ENCODE measurements at regions not wholly inside any gene's neighbourhood (a gene's known extent, or its start where the extent isn't known, plus 50 kb on each side); places are given as distances from the start of the nearest gene placed in this dataset.

GRCh38 chr12:125683748-125684381 lies 618.6 kb downstream of the AACS start:
- Histone ChIP-seq H3K9me3 (ENCODE audit: low read depth, low read length) (peaks cover 5% of the 10 kb centered on the region), H3K27ac (ENCODE audit: low read depth, low read length) (no peak overlapping the region), H3K36me3 (ENCODE audit: insufficient read depth, low read length) (no peaks in the 10 kb centered on the region), H4K20me1 (ENCODE audit: insufficient read depth, low read length) (no peaks in the 10 kb centered on the region), H3K4me1 (ENCODE audit: insufficient read depth, low read length) (no peaks in the 10 kb centered on the region), H3K4me3 (ENCODE audit: insufficient read depth, low read length) (no peak overlapping the region), H2AFZ (ENCODE audit: low read length) (no peak overlapping the region), H3K27me3 (ENCODE audit: insufficient read depth, low read length) (no peaks in the 10 kb centered on the region), H3K79me2 (ENCODE audit: insufficient read depth, low read length) (no peaks in the 10 kb centered on the region), H3K4me2 (ENCODE audit: insufficient read depth, low read length) (no peak overlapping the region)
- no peak for DNase-seq (ENCODE audit: insufficient read length, low spot score, missing footprints)
- TF ChIP-seq, protein P1, sequence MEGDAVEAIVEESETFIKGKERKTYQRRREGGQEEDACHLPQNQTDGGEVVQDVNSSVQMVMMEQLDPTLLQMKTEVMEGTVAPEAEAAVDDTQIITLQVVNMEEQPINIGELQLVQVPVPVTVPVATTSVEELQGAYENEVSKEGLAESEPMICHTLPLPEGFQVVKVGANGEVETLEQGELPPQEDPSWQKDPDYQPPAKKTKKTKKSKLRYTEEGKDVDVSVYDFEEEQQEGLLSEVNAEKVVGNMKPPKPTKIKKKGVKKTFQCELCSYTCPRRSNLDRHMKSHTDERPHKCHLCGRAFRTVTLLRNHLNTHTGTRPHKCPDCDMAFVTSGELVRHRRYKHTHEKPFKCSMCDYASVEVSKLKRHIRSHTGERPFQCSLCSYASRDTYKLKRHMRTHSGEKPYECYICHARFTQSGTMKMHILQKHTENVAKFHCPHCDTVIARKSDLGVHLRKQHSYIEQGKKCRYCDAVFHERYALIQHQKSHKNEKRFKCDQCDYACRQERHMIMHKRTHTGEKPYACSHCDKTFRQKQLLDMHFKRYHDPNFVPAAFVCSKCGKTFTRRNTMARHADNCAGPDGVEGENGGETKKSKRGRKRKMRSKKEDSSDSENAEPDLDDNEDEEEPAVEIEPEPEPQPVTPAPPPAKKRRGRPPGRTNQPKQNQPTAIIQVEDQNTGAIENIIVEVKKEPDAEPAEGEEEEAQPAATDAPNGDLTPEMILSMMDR (IDR thresholded peaks at IDR 0.05; ENCODE audit: extremely low read depth, low read depth, low read length) = no peak

GRCh38 chr12:125684968-125685790 lies 619.9 kb downstream of the AACS start:
- no peak overlapping the region for H2AFZ ChIP-seq (ENCODE audit: low read length)
- no peaks in the 10 kb centered on the region for H3K36me3 ChIP-seq (ENCODE audit: insufficient read depth, low read length)
- peaks cover 5% of the 10 kb centered on the region for H3K9me3 ChIP-seq (ENCODE audit: low read depth, low read length)
- DNase-seq (ENCODE audit: insufficient read length, low spot score, missing footprints) = peak; percentile 69
- H3K4me1 ChIP-seq (ENCODE audit: insufficient read depth, low read length) = no peaks in the 10 kb centered on the region
- no peaks in the 10 kb centered on the region for H3K79me2 ChIP-seq (ENCODE audit: insufficient read depth, low read length)
- H3K27ac ChIP-seq (ENCODE audit: low read depth, low read length) = no peak overlapping the region
- no peaks in the 10 kb centered on the region for H3K27me3 ChIP-seq (ENCODE audit: insufficient read depth, low read length)
- no peak overlapping the region for H3K4me3 ChIP-seq (ENCODE audit: insufficient read depth, low read length)
- H4K20me1 ChIP-seq (ENCODE audit: insufficient read depth, low read length) = no peaks in the 10 kb centered on the region
- H3K4me2 ChIP-seq (ENCODE audit: insufficient read depth, low read length) = no peak overlapping the region
- TF ChIP-seq, protein P1 (IDR thresholded peaks at IDR 0.05; ENCODE audit: extremely low read depth, low read depth, low read length) = no peak

DNA sequence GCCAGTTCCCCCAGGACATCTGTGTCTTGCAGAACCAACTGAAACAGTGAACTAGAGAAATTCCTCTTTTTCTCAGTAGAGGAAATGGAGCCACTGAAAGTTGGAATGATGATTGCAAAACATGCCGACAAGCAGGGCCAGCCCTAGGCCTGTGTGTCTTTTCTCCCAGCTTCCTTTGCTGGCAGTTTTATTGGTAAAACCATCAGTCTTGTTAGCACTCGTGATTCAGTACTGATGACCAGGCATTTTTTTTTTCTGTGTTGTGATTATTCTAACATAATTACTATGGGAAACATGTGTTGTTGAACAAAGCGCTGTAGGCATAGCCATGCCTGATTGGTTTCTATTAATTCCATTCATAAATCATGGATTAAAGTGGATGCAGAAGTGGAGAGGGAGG lies 620.7 kb downstream of the AACS start:
- Histone ChIP-seq H3K9me3 (ENCODE audit: low read depth, low read length) (peaks cover 5% of the 10 kb centered on the region), H3K79me2 (ENCODE audit: insufficient read depth, low read length) (no peaks in the 10 kb centered on the region), H3K36me3 (ENCODE audit: insufficient read depth, low read length) (no peaks in the 10 kb centered on the region), H3K27ac (ENCODE audit: low read depth, low read length) (no peak overlapping the region), H3K4me3 (ENCODE audit: insufficient read depth, low read length) (no peak overlapping the region), H2AFZ (ENCODE audit: low read length) (no peak overlapping the region), H4K20me1 (ENCODE audit: insufficient read depth, low read length) (no peaks in the 10 kb centered on the region), H3K4me1 (ENCODE audit: insufficient read depth, low read length) (no peaks in the 10 kb centered on the region), H3K27me3 (ENCODE audit: insufficient read depth, low read length) (no peaks in the 10 kb centered on the region), H3K4me2 (ENCODE audit: insufficient read depth, low read length) (no peak overlapping the region)
- TF ChIP-seq, protein P1 (IDR thresholded peaks at IDR 0.05; ENCODE audit: extremely low read depth, low read depth, low read length) = no peak
- DNase-seq (ENCODE audit: insufficient read length, low spot score, missing footprints) = no peak

DNA sequence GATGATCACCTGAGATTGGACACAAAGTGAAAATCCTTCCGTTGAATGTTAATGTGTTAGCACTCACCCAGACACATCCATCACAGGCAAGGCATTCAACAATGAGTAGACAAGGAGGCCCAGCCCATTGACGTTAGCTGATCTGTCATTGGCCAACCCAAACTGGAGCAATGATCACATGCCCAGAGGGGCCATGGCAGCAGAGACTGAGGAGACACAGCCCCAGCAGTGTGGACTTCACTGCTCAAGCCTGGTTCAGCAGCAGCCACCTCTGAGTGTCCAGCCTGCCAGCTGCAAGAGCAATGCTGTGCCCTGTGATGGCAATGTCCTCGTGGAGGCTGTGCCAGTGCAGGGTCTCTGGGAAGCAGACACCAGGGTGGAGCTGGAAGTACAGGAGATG lies 622.2 kb downstream of the AACS start:
- H3K4me3 ChIP-seq (ENCODE audit: insufficient read depth, low read length) = no peak overlapping the region
- H4K20me1 ChIP-seq (ENCODE audit: insufficient read depth, low read length) = no peaks in the 10 kb centered on the region
- TF ChIP-seq, protein P1 (IDR thresholded peaks at IDR 0.05; ENCODE audit: extremely low read depth, low read depth, low read length) = no peak
- H3K27ac ChIP-seq (ENCODE audit: low read depth, low read length) = no peak overlapping the region
- no peak overlapping the region for H3K4me2 ChIP-seq (ENCODE audit: insufficient read depth, low read length)
- no peaks in the 10 kb centered on the region for H3K79me2 ChIP-seq (ENCODE audit: insufficient read depth, low read length)
- peaks cover 2% of the 10 kb centered on the region for H3K9me3 ChIP-seq (ENCODE audit: low read depth, low read length)
- H3K27me3 ChIP-seq (ENCODE audit: insufficient read depth, low read length) = no peaks in the 10 kb centered on the region
- H2AFZ ChIP-seq (ENCODE audit: low read length) = no peak overlapping the region
- H3K36me3 ChIP-seq (ENCODE audit: insufficient read depth, low read length) = no peaks in the 10 kb centered on the region
- no peaks in the 10 kb centered on the region for H3K4me1 ChIP-seq (ENCODE audit: insufficient read depth, low read length)
- no peak for DNase-seq (ENCODE audit: insufficient read length, low spot score, missing footprints)
